ENCODE measurements at regions not wholly inside any gene's neighbourhood (a gene's known extent, or its start where the extent isn't known, plus 50 kb on each side); places are given as distances from the start of the nearest gene placed in this dataset.

DNA sequence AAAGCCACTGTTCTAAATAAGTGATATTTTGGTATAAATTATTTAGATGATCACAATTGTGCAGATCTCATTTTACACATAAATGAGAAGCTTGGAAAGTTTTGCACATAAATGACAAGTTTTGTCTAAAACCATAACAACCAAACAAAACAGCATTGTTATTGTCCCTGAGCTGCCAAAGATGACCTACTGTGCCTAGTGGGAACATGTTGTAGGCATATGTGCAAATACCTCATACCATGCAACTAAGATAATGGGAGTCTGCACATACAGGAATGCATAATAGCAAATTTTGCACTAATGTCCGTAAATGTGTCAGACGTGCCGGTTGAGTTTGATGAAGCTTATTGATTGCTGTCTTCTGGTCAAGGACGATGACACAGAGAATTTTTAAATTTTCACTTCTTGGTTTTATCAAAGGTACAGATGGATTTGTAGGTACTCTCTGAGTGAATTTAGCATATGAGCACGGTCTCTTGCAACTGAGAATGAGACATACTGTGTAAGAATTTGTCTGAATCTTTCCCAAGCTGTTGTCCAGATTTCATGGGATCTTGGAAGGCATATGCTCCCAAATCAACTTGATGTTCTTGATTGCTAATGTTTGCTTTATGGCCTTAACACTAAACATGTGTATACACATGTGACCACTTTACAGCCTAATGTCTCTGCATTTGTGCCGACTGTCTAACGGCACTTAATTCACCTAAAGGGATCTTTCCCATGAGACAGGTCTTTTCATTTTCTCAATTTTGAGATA is 1133.5 kb downstream of the FAT4 start:
- TF ChIP-seq, protein P1, sequence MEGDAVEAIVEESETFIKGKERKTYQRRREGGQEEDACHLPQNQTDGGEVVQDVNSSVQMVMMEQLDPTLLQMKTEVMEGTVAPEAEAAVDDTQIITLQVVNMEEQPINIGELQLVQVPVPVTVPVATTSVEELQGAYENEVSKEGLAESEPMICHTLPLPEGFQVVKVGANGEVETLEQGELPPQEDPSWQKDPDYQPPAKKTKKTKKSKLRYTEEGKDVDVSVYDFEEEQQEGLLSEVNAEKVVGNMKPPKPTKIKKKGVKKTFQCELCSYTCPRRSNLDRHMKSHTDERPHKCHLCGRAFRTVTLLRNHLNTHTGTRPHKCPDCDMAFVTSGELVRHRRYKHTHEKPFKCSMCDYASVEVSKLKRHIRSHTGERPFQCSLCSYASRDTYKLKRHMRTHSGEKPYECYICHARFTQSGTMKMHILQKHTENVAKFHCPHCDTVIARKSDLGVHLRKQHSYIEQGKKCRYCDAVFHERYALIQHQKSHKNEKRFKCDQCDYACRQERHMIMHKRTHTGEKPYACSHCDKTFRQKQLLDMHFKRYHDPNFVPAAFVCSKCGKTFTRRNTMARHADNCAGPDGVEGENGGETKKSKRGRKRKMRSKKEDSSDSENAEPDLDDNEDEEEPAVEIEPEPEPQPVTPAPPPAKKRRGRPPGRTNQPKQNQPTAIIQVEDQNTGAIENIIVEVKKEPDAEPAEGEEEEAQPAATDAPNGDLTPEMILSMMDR (IDR thresholded peaks at IDR 0.05) = no peak
- no peak for TF ChIP-seq POLR2A (IDR thresholded peaks at IDR 0.05)

Data from lower leg skin (tissue), 3 donors.